Caco-2 (cell line): ENCODE measurements at regions not wholly inside any gene's neighbourhood (a gene's known extent, or its start where the extent isn't known, plus 50 kb on each side); places are given as distances from the start of the nearest gene placed in this dataset.

Experiments
- BruUV-seq: library from RNA; stranded (reverse); fragments of 400-500 nt; replicated peaks from 2 replicates; lab custom pipeline; 2021; lab: Mats Ljungman, UMichigan
- CTCF ChIA-PET: fragments of 300-600 bp; sonication (Branson Sonifier 250); formaldehyde crosslinking; loops from one replicate; lab custom pipeline; 2022; ENCODE audit warnings: antibody characterized with exemption; lab: Charles Lee
- POLR2A ChIA-PET: fragments of 300-600 bp; sonication (Branson Sonifier 250); formaldehyde crosslinking; loops from one replicate; lab custom pipeline; 2022; ENCODE audit warnings: antibody characterized with exemption; lab: Charles Lee
- DNase-seq, 2 experiments: peaks; one replicate each; pipeline versions ENCODE4 v3.0.0 to v3.0.0-alpha.2; 2020 to 2022
- H3K27me3 ChIP-seq: replicated peaks from 2 replicates; pipeline ENCODE4 v1.6.0; 2011; ENCODE audit warnings: low read length; ENCODE audit not compliant: control insufficient read depth, insufficient read depth
- H3K36me3 ChIP-seq: 2 replicates; pipeline ENCODE4 v1.5.1; 2011; ENCODE audit warnings: low read length; ENCODE audit not compliant: control insufficient read depth, insufficient read depth
- H3K4me1 ChIP-seq: fragments of 250-450 bp; sonication (Bioruptor Pico); 2 replicates; pipeline ENCODE4 v1.5.1; 2020; ENCODE audit warnings: mild to moderate bottlenecking
- H3K4me3 ChIP-seq: 2 replicates; pipeline ENCODE4 v1.5.1; 2011; ENCODE audit warnings: low read depth, mild to moderate bottlenecking, control low read depth, low read length
- H3K9me3 ChIP-seq: fragments of 250-450 bp; sonication (Bioruptor Pico); 2 replicates; pipeline ENCODE4 v1.5.1; 2020; ENCODE audit warnings: mild to moderate bottlenecking, moderate library complexity
- H3K27ac Mint-ChIP-seq: one replicate; pipeline ENCODE4 v1.8.0; 2022; ENCODE audit warnings: mixed read lengths; ENCODE audit not compliant: unreplicated experiment
- H3K27me3 Mint-ChIP-seq: one replicate; pipeline ENCODE4 v1.8.0; 2022; ENCODE audit warnings: mixed read lengths; ENCODE audit not compliant: insufficient read depth, unreplicated experiment
- H3K36me3 Mint-ChIP-seq: one replicate; pipeline ENCODE4 v1.8.0; 2022; ENCODE audit warnings: mild to moderate bottlenecking, mixed read lengths; ENCODE audit not compliant: insufficient read depth, unreplicated experiment
- H3K4me1 Mint-ChIP-seq: one replicate; pipeline ENCODE4 v1.8.0; 2022; ENCODE audit warnings: low read depth, mixed read lengths; ENCODE audit not compliant: unreplicated experiment
- H3K4me3 Mint-ChIP-seq: one replicate; pipeline ENCODE4 v1.8.0; 2022; ENCODE audit warnings: mild to moderate bottlenecking, moderate library complexity, mixed read lengths; ENCODE audit not compliant: unreplicated experiment
- H3K9me3 Mint-ChIP-seq: one replicate; pipeline ENCODE4 v1.8.0; 2022; ENCODE audit warnings: mixed read lengths; ENCODE audit not compliant: unreplicated experiment
- CTCF ChIP-seq, 2 experiments: fragments of 200-600 bp in 1 of 2; IDR thresholded peaks; 1 replicate in 1 of 2; 2 replicates in 1 of 2; pipeline versions ENCODE4 v1.5.1 to v1.8.0; 2011 to 2022; ENCODE audit warnings: antibody characterized with exemption in 1 of 2, control low read depth in 1 of 2, inconsistent platforms in 1 of 2, low read depth in 1 of 2, low read length in 1 of 2, mild to moderate bottlenecking in 1 of 2, moderate library complexity in 1 of 2; ENCODE audit not compliant: insufficient read depth in 1 of 2, severe bottlenecking in 1 of 2, unreplicated experiment in 1 of 2
- intact Hi-C: fragments of 100-400 bp; cut with micrococcal nuclease; formaldehyde crosslinking; loops from one replicate; pipeline ENCODE4 v1.10.0; 2022; ENCODE audit not compliant: unreplicated experiment

GRCh38 chr9:10855847-10856246 is 243.0 kb upstream of the PTPRD start:
- ChIA-PET POLR2A (no interaction called here), CTCF (no interaction called here)
- Mint-ChIP-seq H3K36me3 (no peaks in the 10 kb centered on the region), H3K9me3 (no peaks in the 10 kb centered on the region), H3K4me1 (no peaks in the 10 kb centered on the region), H3K27ac (no peak overlapping the region), H3K27me3 (no peaks in the 10 kb centered on the region), H3K4me3 (no peak overlapping the region)
- Histone ChIP-seq H3K4me3 (no peak overlapping the region), H3K4me1 (no peaks in the 10 kb centered on the region), H3K36me3 (no peaks in the 10 kb centered on the region), H3K27me3 (no peaks in the 10 kb centered on the region), H3K9me3 (no peaks in the 10 kb centered on the region)
- intact Hi-C loops = no loop called here
- TF ChIP-seq CTCF (IDR thresholded peaks at IDR 0.05; ENCODE audit: insufficient read depth in 1 of 2, low read depth in 1 of 2, low read length in 1 of 2, severe bottlenecking in 1 of 2, unreplicated experiment in 1 of 2) = peak in 1 of 2 experiments; percentile 12
- no peak for DNase-seq
- no TSS peak for BruUV-seq

- intact Hi-C loops = no loop called here
- H3K4me1 Mint-ChIP-seq = no peaks in the 10 kb centered on the region
- no peak overlapping the region for H3K27ac Mint-ChIP-seq
- ChIA-PET CTCF (no interaction called here), POLR2A (no interaction called here)
- BruUV-seq = no TSS peak
- no peaks in the 10 kb centered on the region for H3K9me3 Mint-ChIP-seq
- H3K4me3 ChIP-seq = no peak overlapping the region
- no peak for TF ChIP-seq CTCF (IDR thresholded peaks at IDR 0.05; ENCODE audit: insufficient read depth in 1 of 2, low read depth in 1 of 2, low read length in 1 of 2, severe bottlenecking in 1 of 2, unreplicated experiment in 1 of 2)
- H3K4me1 ChIP-seq = no peaks in the 10 kb centered on the region
- no peaks in the 10 kb centered on the region for H3K27me3 Mint-ChIP-seq
- H3K36me3 Mint-ChIP-seq = no peaks in the 10 kb centered on the region
- no peak for DNase-seq
- no peaks in the 10 kb centered on the region for H3K9me3 ChIP-seq
- H3K4me3 Mint-ChIP-seq = no peak overlapping the region
- H3K36me3 ChIP-seq = no peaks in the 10 kb centered on the region
- H3K27me3 ChIP-seq = no peaks in the 10 kb centered on the region
These were observed 246.0 kb upstream of the PTPRD start for GRCh38 chr9:10858817-10859216.

- Histone ChIP-seq H3K36me3 (no peaks in the 10 kb centered on the region), H3K9me3 (no peaks in the 10 kb centered on the region), H3K4me3 (no peak overlapping the region), H3K4me1 (no peaks in the 10 kb centered on the region), H3K27me3 (no peaks in the 10 kb centered on the region)
- no peak for DNase-seq
- no TSS peak for BruUV-seq
- Mint-ChIP-seq H3K4me3 (no peak overlapping the region), H3K36me3 (no peaks in the 10 kb centered on the region), H3K27ac (no peak overlapping the region), H3K4me1 (no peaks in the 10 kb centered on the region), H3K27me3 (no peaks in the 10 kb centered on the region), H3K9me3 (no peaks in the 10 kb centered on the region)
- POLR2A ChIA-PET = no interaction called here
- intact Hi-C loops = no loop called here
- TF ChIP-seq CTCF (IDR thresholded peaks at IDR 0.05; ENCODE audit: insufficient read depth in 1 of 2, low read depth in 1 of 2, low read length in 1 of 2, severe bottlenecking in 1 of 2, unreplicated experiment in 1 of 2) = no peak
- CTCF ChIA-PET = no interaction called here
These were observed 250.7 kb upstream of the PTPRD start for GRCh38 chr9:10863476-10863875.
